Osteocyte (in vitro differentiated cells): ENCODE measurements at regions not wholly inside any gene's neighbourhood (a gene's known extent, or its start where the extent isn't known, plus 50 kb on each side); places are given as distances from the start of the nearest gene placed in this dataset.

Experiments
- DNase-seq: peaks from one replicate; pipeline ENCODE4 v3.0.0; 2021; ENCODE audit warnings: mixed read lengths; ENCODE audit not compliant: unreplicated experiment; ENCODE audit errors: extremely low spot score
- H3K27ac Mint-ChIP-seq: one replicate; pipeline ENCODE4 v1.8.0; 2021; ENCODE audit warnings: mild to moderate bottlenecking, mixed read lengths; ENCODE audit not compliant: unreplicated experiment
- H3K27me3 Mint-ChIP-seq: one replicate; pipeline ENCODE4 v1.8.0; 2021; ENCODE audit warnings: mixed read lengths; ENCODE audit not compliant: unreplicated experiment
- H3K36me3 Mint-ChIP-seq: one replicate; pipeline ENCODE4 v1.8.0; 2021; ENCODE audit warnings: mixed read lengths; ENCODE audit not compliant: unreplicated experiment
- H3K4me1 Mint-ChIP-seq: one replicate; pipeline ENCODE4 v1.8.0; 2021; ENCODE audit warnings: mixed read lengths; ENCODE audit not compliant: unreplicated experiment
- H3K4me3 Mint-ChIP-seq: one replicate; pipeline ENCODE4 v1.8.0; 2021; ENCODE audit warnings: mild to moderate bottlenecking, moderate library complexity, mixed read lengths; ENCODE audit not compliant: unreplicated experiment
- H3K9me3 Mint-ChIP-seq: one replicate; pipeline ENCODE4 v1.8.0; 2021; ENCODE audit warnings: mixed read lengths; ENCODE audit not compliant: unreplicated experiment
- TF ChIP-seq, protein P1 (sequence below): fragments of 200-600 bp; sonication (generic); IDR thresholded peaks from 2 replicates; pipeline ENCODE4 v1.5.0; 2021; ENCODE audit warnings: antibody characterized with exemption, mild to moderate bottlenecking, moderate library complexity

DNA sequence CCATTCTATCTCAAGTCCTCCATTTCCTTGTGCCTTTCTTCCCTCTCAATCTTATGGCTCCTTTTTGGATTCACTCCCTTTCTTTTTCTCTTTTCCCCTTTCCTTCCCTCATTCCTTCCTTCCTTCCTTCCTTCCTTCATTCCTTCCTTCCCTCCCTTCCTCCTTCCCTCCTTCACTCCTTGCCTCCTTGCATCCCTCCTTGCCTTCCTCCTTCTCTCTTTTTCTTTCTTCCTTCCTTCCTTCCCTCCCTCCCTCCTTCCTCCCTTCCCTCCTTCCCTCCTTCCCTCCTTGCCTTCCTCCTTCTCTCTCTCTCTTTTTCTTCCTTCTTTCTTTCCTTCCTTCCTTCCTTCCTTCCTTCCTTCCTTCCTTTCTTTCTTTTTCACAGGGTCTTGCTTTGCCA lies 120.1 kb downstream of the SAMD9 start:
- DNase-seq, result no peak
- Mint-ChIP-seq H3K27me3 (peaks cover 11% of the 10 kb centered on the region), H3K4me3 (no peak overlapping the region), H3K9me3 (no peaks in the 10 kb centered on the region), H3K36me3 (no peaks in the 10 kb centered on the region), H3K4me1 (no peaks in the 10 kb centered on the region), H3K27ac (no peak overlapping the region)
- TF ChIP-seq, protein P1, sequence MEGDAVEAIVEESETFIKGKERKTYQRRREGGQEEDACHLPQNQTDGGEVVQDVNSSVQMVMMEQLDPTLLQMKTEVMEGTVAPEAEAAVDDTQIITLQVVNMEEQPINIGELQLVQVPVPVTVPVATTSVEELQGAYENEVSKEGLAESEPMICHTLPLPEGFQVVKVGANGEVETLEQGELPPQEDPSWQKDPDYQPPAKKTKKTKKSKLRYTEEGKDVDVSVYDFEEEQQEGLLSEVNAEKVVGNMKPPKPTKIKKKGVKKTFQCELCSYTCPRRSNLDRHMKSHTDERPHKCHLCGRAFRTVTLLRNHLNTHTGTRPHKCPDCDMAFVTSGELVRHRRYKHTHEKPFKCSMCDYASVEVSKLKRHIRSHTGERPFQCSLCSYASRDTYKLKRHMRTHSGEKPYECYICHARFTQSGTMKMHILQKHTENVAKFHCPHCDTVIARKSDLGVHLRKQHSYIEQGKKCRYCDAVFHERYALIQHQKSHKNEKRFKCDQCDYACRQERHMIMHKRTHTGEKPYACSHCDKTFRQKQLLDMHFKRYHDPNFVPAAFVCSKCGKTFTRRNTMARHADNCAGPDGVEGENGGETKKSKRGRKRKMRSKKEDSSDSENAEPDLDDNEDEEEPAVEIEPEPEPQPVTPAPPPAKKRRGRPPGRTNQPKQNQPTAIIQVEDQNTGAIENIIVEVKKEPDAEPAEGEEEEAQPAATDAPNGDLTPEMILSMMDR, result no peak

DNA sequence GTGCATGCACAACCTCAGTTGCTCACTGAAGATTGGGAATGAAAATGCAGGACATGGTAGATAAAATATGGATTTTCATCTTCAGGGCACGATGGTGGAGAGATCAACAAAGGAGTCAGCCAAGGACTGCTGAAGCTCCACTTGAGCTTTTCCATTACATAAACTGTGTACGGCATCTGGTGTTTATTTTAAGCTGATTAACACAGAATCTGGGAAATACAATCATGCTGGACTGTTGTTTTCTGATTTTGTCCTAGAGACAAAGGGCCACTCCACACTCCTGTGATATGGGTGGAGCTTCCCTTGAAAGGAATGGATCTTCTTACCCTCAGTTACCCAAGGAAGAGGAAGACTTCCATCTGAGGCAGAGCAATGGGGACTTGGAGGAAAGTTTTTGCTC lies 120.6 kb downstream of the SAMD9 start:
- DNase-seq, result no peak
- H3K36me3 Mint-ChIP-seq, result no peaks in the 10 kb centered on the region
- H3K9me3 Mint-ChIP-seq, result no peaks in the 10 kb centered on the region
- TF ChIP-seq, protein P1, result no peak
- no peak overlapping the region for H3K27ac Mint-ChIP-seq
- H3K4me1 Mint-ChIP-seq, result no peaks in the 10 kb centered on the region
- no peak overlapping the region for H3K4me3 Mint-ChIP-seq
- H3K27me3 Mint-ChIP-seq, result peaks cover 11% of the 10 kb centered on the region

DNA sequence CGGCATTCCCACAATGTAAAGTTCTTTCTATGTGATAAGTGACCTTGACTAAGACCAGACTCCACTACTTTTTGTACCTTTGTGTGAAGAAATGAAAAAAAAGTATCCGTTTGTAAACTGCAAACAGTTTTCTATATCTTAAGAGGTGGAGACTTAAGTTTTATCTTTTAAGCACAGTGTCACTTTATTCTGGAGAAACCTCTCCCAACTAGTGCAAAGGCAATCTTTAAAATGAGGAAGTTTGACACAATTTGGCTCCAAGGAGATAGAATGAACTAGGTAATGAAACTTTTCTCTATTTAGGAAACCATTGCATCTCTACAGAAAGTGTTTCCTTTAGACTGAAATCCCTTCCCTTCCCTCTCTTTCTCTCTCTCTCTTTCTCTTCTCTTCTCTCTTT lies 122.9 kb downstream of the SAMD9 start:
- H3K4me1 Mint-ChIP-seq, result no peaks in the 10 kb centered on the region
- H3K36me3 Mint-ChIP-seq, result no peaks in the 10 kb centered on the region
- TF ChIP-seq, protein P1, result no peak
- no peaks in the 10 kb centered on the region for H3K9me3 Mint-ChIP-seq
- no peak overlapping the region for H3K27ac Mint-ChIP-seq
- no peak for DNase-seq
- no peak overlapping the region for H3K4me3 Mint-ChIP-seq
- peaks cover 11% of the 10 kb centered on the region for H3K27me3 Mint-ChIP-seq

DNA sequence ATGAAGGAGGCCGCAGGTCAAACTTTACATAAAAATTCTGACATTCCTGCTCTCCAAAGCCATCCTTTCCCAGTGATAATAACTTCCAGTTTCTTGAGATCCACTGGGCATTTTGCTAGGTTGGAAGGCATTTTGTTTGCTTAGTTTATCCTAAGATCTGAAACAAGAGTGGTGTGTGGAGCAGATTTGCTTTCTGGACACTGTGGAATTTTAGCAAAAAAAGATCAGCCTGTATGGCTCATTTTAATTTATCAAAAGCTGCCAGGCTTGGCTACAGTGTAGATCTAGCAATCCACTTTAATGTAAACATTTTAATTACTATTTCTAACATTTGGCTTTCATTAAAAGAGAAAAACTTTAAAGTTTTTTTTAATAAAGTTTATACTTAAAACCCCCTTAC lies 124.8 kb downstream of the SAMD9 start:
- no peaks in the 10 kb centered on the region for H3K9me3 Mint-ChIP-seq
- H3K36me3 Mint-ChIP-seq, result no peaks in the 10 kb centered on the region
- H3K27me3 Mint-ChIP-seq, result no peaks in the 10 kb centered on the region
- no peak overlapping the region for H3K4me3 Mint-ChIP-seq
- peaks cover 5% of the 10 kb centered on the region for H3K4me1 Mint-ChIP-seq
- TF ChIP-seq, protein P1, result no peak
- no peak overlapping the region for H3K27ac Mint-ChIP-seq
- DNase-seq, result no peak

DNA sequence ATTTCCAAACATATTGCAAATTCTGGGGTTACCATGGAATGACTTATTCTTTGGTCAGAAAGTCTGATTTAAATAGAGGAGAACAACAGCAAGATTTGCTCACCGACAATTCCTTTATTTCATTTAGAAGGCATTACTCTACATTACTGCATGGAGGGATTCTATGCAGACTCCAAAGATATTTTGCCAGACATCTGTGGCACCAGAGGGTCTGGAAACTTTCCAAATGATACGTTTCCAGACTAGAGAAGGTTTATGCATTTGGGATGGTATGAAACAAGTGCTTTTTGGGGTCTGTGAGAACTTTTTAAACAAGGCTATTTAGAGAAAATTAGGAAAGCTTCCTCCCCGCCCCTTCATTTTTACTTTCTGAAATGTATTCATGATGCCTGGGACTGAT lies 125.3 kb downstream of the SAMD9 start:
- DNase-seq, result no peak
- Mint-ChIP-seq H3K4me3 (no peak overlapping the region), H3K27me3 (no peaks in the 10 kb centered on the region), H3K27ac (no peak overlapping the region), H3K4me1 (peaks cover 10% of the 10 kb centered on the region), H3K9me3 (no peaks in the 10 kb centered on the region), H3K36me3 (no peaks in the 10 kb centered on the region)
- TF ChIP-seq, protein P1, result no peak
